GM18873 (cell line): ENCODE measurements at regions not wholly inside any gene's neighbourhood (a gene's known extent, or its start where the extent isn't known, plus 50 kb on each side); places are given as distances from the start of the nearest gene placed in this dataset.
"Not testable (repeated sequence)": the region's sequence is repeated elsewhere in the genome, so short reads cannot be mapped to it uniquely, and the experiment has no call there.

Experiments used
- ATAC-seq: cut with Tn5 transposase; IDR thresholded peaks from one replicate; pipeline ENCODE4 v1.9.1; 2021; ENCODE audit warnings: mild to moderate bottlenecking, moderate library complexity, moderate number of reproducible peaks; ENCODE audit not compliant: unreplicated experiment, low FRiP score

DNA sequence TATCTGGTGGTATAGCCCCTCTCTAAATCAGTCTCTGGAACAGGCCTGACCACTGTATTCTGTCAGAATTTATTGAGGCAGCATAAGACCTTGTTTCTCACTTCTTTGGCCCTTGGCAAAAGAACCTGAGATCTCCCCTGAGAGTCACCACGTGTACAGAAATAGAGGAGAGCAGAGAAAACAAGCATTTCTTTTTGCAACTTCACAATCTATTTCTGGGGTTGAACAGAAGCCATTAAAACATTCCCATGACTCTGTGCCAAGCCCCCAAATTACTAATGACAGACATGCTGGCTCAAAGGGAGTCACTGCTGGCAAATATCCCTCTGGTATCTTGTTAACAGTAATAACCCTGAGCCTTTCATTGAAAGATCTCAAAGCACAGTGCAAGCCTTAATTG, 395.3 kb downstream of the MAFB start:
- ATAC-seq, result no peak

DNA sequence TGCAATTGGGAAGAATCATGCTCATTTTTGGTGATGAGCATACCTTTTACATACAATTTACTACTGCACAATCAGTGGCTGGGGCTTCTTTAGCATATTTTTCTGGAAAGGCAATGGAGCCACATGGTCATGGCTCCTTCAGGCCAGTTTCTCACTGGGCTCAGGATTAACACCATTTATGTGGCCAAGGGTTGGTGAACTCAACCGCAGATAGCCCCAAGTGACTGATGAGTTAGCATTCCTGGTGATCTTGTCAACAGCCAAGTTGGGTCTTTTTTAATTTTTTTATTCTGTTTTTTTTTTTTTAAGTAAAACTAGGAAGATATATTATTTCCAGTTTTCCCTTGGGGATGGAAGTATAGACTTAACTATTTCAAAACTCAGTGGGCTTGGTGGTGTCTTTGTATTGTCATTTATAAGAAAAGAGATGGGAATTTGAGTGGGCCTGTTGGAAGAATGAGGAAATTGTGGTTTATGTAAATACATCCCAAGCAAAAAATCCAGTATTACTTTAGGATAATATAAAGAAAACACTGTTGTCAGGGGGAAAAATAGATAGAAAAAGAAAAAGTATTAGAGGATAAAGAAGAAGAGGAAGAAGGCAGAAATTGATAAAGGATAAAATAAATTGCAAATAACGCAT, 397.4 kb downstream of the MAFB start:
- ATAC-seq, result no peak

DNA sequence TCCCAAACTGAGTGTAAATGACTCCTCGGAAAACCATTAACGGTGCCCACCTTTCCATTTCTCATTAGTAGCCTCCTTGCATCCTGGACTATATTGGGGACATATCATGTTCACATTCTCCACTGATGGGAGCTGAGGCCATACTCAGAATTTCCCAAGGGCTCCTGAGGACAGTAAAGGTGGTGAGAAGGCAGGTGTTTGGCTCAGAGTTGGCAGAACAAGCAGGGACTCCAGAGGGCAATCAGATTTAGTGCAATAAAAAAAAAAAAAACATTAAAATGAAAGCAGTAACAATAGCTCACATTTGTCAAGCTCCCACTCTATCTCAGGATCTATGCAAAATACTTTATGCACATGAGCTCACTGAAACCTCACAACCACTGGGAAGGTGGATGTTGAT, 401.4 kb downstream of the MAFB start:
- ATAC-seq, result no peak

DNA sequence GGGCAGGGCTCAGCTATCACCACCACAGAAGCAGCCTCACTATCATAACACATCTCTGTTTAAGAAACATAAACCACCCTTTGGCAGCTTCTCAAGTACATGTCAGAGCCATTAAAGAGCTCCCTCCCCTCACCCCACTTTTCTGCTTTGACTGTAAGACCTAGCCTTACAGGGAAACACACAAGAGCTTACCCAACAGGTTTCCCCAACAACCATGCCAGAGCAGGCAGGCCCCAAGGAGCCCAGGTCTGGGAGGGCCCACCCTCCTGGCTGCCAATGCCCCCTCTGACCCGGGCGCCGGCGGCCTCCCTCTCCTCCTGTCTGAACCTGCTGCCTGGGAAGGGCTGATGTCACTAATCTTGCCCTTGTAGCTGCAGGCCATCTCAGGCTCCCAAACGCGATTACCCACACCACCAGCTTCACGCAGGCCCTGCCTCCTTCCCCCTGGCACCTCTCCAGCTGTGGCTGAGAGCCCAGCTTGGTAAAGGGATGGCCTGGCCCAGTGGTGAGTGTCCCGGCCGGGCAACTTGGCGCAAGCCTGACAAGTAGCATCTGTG, 402.0 kb downstream of the MAFB start:
- no peak for ATAC-seq

DNA sequence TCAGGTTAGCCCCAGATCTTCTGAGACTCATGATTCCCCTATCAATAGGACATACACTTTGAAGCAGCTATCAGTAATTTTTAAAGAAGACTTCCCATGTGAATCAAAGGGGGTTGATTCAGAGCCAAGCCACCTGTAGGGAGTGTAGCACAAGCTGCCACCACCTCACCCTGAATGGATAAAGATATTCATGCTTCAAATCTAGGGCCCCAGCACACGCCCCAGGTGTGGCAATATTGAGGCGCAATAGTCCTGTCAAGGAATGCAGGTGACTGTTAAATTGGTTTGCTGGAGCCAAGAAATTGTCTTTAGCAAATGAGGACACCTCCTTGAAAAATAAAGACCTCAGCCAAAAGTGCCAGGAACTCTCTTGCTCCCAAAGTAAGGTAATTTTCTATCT, 404.4 kb downstream of the MAFB start:
- ATAC-seq, result no peak

DNA sequence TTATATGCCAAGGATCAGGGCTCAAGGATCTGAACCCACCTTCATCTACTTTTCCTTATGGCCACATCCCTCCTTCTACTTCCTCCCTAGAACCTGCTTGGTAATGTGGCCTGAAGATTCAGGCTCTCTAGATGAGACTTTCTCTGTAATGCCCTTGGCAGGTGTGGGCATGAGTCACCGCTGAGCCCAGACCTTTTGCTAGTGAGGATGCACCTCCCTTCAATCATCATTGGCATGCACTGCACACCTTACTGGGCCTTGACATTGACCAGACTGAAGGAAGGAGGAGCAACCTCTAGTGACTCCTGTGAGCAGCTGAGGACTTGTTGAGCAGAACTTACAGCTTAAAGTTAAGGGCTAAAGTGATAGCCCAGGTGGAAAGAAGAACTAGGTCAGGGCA, 405.3 kb downstream of the MAFB start:
- no peak for ATAC-seq

DNA sequence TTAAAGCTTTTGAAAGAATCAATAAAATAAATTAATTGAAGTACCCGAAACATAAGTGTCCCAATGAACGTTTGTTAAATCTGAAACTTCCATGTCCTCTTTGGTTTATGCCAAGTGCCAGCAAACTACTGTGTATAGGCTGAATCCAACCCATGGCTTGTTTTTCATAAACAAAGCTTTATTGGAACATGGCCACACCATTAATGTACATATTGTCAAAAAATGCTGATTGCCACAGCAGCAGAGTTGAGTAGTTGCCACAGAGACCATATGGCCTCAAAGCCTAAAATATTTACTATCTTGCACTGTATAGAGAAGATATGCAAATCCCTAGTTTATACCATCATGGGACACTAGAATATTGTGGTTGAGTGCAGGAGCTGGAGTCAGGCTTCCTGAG, 406.1 kb downstream of the MAFB start:
- no peak for ATAC-seq

DNA sequence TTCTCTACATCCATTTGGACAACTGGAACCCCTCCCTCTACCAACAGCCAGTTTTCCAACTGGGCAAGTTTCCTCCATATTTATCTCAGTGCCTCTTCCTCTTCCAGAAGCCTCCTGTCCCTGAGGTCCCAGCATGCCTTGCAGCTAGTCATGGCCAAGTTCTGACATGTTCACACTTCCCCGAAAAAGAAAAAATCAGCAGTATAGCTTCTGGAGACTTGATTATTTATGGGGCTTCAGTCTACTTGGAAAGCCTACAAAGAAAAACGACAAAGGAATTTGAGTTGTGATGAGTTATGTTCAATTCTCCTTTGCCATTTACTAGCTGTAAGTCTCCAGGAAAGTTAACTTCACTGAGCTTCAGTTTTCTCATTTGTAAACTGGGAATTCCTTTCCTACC, 406.5 kb downstream of the MAFB start:
- no peak for ATAC-seq

DNA sequence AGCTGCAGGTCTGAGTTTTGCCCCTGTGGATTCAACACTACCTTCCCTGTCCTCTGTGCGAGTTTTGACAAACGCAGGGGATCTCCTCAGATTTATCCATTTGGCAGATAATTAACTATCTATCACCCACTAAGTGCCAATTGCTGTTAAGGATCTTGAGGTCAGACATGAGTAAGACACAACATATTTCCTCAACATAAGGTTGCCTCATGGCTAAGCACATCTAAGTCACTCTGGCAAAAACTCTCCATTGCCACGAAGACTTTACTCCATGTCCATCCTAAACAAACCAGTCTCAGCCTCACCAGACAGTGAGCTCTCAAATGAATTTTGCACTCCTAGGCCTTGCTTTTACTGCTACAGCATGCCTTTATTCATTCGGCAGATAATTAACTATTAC, 408.4 kb downstream of the MAFB start:
- no peak for ATAC-seq

DNA sequence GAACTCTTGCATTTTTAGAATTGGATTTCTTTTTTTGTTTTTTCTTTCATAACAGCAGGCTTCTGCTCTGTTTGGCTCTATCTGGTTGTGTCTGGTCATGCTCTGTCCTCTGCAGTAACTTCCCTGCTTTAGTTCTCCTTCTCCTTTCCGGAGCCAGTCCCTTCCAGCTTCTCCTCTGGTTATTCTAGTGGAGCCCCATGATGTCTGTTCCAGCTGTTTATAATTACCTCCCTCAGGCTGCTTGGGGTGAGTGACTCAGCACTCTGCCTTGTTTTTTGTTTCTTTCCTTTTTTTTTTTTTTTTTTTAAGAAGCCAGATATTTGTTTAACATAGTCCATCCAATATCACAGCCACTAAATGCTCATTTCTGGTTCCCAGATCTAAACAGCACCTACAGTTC, 409.6 kb downstream of the MAFB start:
- ATAC-seq, result no peak

DNA sequence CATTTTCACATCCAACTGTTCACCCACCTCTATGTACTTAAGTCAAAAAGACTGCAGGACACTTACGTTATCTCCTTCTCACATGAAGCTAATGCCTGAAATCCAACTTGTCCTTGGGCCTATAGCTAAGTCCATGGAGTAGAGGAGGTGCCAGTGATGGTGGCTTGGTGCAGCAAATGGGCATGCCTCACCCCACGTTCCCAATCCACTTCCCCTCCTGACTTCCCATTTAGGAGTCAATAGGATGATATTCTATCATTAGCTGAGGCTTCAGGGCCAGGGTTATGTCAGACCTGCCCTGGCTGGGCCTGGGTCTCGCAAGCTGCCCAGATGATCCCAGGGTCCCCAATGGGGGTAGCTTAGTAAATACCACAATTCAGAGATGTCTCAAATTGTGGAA, 410.4 kb downstream of the MAFB start:
- no peak for ATAC-seq

DNA sequence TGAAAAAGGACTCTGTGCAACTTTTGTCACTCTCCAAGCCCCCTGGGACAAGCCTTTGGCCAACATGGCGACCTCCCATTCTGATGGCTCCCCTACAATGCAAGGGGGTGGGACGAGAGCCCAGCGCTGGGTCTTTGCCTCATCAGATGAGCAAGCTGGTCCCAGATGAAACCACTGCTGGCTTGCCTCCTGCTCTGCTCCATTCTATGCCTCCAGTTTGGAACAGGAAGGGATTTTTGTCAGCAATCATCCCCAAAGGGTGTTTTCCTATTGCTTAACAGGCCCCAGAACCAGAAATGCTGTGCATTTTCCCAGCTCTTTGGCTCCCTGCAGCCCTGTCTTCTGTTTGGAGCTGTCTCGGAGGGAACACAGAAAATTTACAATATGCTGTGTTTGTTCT, 412.7 kb downstream of the MAFB start:
- ATAC-seq, result no peak

DNA sequence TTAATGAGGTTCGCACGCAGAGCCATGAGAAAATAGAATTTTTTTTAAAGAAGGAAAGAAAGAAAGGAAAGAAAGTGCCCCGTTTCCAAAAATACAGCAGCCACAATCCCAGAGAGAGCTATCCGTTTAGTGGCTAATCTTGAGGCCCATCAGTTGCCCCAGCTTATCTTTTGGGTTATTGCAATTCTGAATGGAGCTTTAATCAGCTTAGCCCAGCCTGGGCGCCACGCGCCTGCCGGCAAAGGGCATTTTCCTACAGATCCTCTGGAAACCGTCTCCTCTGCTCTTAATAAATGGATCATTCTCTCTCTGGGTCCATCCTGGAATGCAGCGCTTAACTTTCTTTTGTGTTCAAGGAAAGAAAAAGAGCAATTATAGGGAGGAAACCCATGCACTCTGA, 413.3 kb downstream of the MAFB start:
- ATAC-seq, result no peak

DNA sequence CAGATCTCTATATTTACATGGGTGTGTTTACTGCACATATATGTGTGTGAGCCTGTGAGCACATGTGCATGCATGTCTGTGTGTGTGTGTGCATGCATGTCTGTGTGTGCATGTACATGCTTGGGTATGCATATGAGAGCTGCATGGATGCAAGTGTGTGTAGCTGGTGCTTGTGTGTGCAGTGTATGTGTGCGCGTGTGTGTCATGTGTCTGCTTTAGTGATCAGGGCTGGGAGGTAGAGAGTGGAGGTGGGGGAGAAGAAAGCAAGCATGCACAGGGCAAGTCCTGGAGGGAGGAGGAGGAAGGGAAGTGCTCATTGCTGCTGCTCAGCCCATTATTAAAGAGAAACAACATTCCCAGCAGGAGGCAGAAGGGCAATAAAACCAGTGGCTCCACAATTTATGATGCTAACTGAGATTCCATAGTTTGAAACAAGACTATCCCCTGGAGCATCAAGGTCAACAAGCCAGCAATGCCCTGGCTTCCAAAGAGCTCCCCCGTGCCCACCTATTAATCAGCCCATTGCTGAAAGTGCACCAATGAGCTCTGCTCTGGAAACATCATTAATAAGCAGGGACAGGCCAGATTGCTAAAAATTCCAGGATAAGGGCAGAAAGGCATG, 414.0 kb downstream of the MAFB start:
- no peak for ATAC-seq

DNA sequence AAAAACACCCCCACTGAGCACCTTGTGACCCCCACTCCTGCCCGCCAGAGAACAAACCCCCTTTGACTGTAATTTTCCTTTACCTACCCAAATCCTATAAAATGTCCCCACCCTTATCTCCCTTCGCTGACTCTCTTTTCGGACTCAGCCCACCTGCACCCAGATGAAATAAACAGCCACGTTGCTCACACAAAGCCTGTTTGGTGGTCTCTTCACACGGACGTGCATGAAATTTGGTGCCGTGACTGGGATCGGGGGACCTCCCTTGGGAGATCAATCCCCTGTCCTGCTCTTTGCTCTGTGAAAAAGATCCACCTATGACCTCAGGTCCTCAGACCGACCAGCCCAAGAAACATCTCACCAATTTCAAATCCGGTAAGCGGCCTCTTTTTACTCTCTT, 419.8 kb downstream of the MAFB start:
- ATAC-seq, result not testable (repeated sequence)

DNA sequence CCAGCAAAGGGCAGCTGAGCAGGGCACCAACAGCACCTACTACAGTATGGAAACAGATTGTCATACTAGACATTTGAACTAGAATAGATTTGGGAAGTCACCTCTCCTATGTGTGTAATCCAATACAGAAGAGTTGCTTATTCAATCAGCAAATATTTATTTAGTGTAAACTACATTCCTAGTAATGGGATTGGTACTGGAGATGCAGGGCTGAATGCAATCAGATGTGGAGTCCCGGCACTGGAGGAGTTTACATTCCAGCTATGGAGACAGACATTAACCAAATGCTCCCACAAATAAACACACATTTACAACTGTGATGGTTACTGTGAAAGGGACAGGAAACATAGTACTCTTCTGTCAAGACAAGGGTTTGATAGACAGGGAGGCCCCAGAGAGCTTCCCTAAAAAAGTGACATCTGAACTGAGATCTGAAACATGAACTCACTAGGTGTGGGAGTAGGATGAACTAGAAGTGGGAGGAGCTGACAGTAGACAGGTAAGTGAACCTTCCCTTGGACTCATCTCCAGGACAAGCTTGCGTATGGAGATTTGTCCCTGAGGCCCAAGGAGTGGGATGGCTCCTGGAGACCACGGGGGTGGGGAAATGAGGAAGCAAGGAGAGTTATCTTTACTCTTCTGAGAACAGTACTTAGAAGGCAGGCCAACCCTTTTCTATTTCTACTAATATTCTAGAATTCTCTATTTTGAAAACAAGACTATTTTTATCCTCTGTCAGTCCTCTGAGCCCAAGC, 420.5 kb downstream of the MAFB start:
- no peak for ATAC-seq

DNA sequence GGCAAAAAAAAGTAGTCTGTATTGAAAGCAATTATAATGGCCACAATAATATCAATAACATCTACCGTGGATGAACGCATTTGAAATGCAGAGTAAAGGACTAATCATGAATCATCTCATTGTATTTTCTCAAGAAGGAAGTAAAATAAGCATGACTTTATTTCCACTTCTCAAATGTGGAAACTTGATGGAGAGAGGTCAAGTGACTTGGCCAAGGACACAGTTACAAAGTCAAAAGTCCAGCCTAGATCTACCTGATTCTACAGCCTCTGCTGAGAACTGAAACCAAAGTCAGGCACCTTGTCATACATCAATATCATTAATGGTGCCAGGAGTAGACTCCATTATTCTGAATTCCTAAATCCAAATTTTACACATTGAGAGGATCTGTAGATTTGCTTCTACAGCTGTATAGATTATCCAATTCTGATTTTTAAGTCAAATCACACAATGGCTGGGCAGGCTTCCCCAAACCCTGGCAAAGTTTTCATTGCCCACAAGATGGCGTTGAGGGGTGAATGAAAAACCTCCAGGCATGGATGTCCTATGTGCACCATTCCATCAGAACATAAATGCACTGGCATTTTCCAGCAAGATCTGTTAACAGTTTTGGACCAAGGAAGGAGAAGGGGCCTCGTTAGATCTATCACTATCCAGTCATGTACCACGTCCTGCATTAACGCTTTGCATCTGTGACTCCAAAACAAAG, 423.1 kb downstream of the MAFB start:
- ATAC-seq, result no peak

DNA sequence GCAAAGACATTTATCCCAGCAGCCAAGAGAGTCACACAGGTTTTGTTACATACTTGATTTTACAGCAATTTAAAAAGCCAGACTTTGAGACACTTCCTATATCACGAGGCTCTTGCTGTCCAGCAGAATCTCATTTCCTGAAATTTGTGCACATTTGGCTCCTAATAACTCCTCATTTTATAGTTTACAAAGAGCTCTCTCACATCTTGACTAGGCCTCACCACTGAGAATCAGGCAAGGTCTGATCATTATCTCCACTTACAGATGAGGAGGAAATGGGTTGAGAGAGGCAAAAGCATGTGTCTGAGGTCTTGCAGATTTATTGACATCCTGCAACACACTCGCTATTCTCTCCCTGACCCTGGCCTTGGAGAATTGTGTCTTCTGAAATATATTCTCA, 426.8 kb downstream of the MAFB start:
- ATAC-seq, result no peak

DNA sequence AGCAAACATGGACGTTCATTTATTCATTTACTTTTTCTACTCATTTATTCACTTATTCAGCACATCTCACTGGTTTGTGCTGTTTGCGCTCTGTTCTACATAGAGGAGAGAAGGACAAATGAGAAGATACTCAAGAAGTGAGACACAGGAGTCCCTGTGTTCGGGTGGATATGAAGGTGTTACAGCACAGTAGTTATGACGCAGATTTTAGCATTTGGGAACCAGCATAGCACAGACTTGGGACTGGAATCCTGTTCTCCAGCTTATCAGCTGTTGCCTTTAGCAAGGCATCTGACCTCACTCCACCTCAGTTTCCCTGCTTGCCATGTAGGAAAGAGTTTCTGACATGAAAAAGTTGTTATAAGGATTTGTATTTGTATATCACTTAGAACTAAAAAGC, 430.1 kb downstream of the MAFB start:
- no peak for ATAC-seq

DNA sequence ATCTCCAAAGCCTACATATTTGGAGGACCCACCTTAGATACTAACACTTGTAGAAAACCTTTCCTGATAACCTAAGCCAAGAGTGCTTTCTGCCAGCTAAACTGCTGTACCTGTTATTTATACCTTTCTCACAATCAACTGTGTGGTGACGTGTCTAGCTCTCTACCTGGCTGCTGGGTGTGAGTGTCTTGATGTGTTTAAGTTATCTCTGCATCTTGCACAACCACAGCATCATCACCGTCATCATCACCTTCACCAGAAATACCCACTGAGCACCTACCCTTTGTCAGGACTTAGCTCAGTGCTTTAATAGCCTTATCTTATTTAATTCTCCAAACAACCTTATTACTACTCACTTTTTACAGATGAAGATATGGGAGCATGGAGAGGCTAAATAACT, 431.3 kb downstream of the MAFB start:
- no peak for ATAC-seq

DNA sequence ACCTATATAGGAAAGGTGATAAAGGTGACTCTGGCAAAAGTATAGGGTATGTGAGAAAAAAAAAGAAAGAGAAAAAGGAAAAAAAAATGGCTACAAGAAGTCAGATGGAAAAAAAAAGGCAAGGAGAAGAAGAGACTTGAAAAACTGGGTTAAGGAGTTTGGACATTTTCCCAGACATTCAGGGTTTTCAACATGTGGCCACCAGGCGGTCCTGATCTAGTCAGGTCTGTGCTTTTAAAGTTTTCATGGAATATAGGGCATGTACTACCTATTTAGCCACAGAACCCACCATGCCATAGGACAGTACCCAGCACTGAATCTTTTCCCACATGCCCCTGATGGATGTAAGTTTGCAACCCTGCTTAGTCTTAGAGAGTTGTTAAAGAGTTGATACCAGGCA, 433.7 kb downstream of the MAFB start:
- ATAC-seq, result no peak
